GM21825 (cell line): ENCODE measurements at regions not wholly inside any gene's neighbourhood (a gene's known extent, or its start where the extent isn't known, plus 50 kb on each side); places are given as distances from the start of the nearest gene placed in this dataset.
"Not testable (repeated sequence)": the region's sequence is repeated elsewhere in the genome, so short reads cannot be mapped to it uniquely, and the experiment has no call there.

Source experiments
- ATAC-seq: cut with Tn5 transposase; IDR thresholded peaks from one replicate; pipeline ENCODE4 v1.9.1; 2021; ENCODE audit warnings: mild to moderate bottlenecking, moderate library complexity; ENCODE audit not compliant: unreplicated experiment

- no peak for ATAC-seq
These were observed 511.2 kb upstream of the GRAMD2B start for GRCh38 chr5:125912028-125912427.

- ATAC-seq: no peak
These were observed 510.0 kb upstream of the GRAMD2B start for GRCh38 chr5:125913200-125913599.

GRCh38 chr5:125914471-125914870, 508.7 kb upstream of the GRAMD2B start:
- no peak for ATAC-seq

GRCh38 chr5:125923958-125924357, 499.3 kb upstream of the GRAMD2B start:
- not testable (repeated sequence) for ATAC-seq

- ATAC-seq: no peak
These were observed 497.0 kb upstream of the GRAMD2B start for GRCh38 chr5:125926172-125926571.

GRCh38 chr5:125928663-125929062, 494.5 kb upstream of the GRAMD2B start:
- no peak for ATAC-seq

- no peak for ATAC-seq
These were observed 473.1 kb upstream of the GRAMD2B start for GRCh38 chr5:125950012-125950615.

GRCh38 chr5:125961150-125961549, 462.1 kb upstream of the GRAMD2B start:
- peak; percentile 99 for ATAC-seq

- ATAC-seq: no peak
These were observed 457.6 kb upstream of the GRAMD2B start for GRCh38 chr5:125965577-125965976.

GRCh38 chr5:125967576-125967975, 455.6 kb upstream of the GRAMD2B start:
- no peak for ATAC-seq

GRCh38 chr5:125969011-125969813, 454.0 kb upstream of the GRAMD2B start:
- no peak for ATAC-seq

GRCh38 chr5:125969814-125970171, 453.4 kb upstream of the GRAMD2B start:
- ATAC-seq: no peak

- no peak for ATAC-seq
These were observed 452.4 kb upstream of the GRAMD2B start for GRCh38 chr5:125970631-125971307.

GRCh38 chr5:125972706-125973105, 450.5 kb upstream of the GRAMD2B start:
- no peak for ATAC-seq

GRCh38 chr5:125974679-125975078, 448.5 kb upstream of the GRAMD2B start:
- ATAC-seq: no peak

GRCh38 chr5:125976421-125977000, 446.7 kb upstream of the GRAMD2B start:
- ATAC-seq: no peak

- no peak for ATAC-seq
These were observed 445.2 kb upstream of the GRAMD2B start for GRCh38 chr5:125978015-125978414.

- ATAC-seq: no peak
These were observed 443.6 kb upstream of the GRAMD2B start for GRCh38 chr5:125979636-125980035.

GRCh38 chr5:125981016-125981415, 442.2 kb upstream of the GRAMD2B start:
- ATAC-seq: no peak

GRCh38 chr5:125987677-125988255, 435.4 kb upstream of the GRAMD2B start:
- no peak for ATAC-seq

- no peak for ATAC-seq
These were observed 431.2 kb upstream of the GRAMD2B start for GRCh38 chr5:125992050-125992449.
